Right lobe of liver (tissue), 6 donors: ENCODE measurements at regions not wholly inside any gene's neighbourhood (a gene's known extent, or its start where the extent isn't known, plus 50 kb on each side); places are given as distances from the start of the nearest gene placed in this dataset.
"Not testable (repeated sequence)": the region's sequence is repeated elsewhere in the genome, so short reads cannot be mapped to it uniquely, and the experiment has no call there.

Source experiments
- ATAC-seq, 4 donors: fragments of 200-7000 bp; cut with Tn5 transposase; one replicate each; pipeline ENCODE4 v1.9.1; 2020; ENCODE audit warnings: mild to moderate bottlenecking in 4 of 4, moderate library complexity in 4 of 4
- DNase-seq, 3 donors: peaks; one replicate each; pipeline ENCODE4 v3.0.0-alpha.2; 2020
- H3K27ac ChIP-seq, 3 donors: fragments of 200-600 bp; one replicate each; pipeline ENCODE4 v1.8.0; 2022
- H3K27me3 ChIP-seq, 2 donors: fragments of 200-600 bp; one replicate each; pipeline ENCODE4 v1.8.0; 2022
- H3K36me3 ChIP-seq, 4 donors: fragments of 200-600 bp; sonication (generic) in 1 of 4; one replicate each; pipeline versions ENCODE4 v1.5.1 to v1.8.0; 2017 to 2022; ENCODE audit warnings: control low read depth in 1 of 4
- H3K4me1 ChIP-seq, 4 donors: fragments of 200-600 bp; sonication (generic) in 1 of 4; one replicate each; pipeline versions ENCODE4 v1.5.1 to v1.8.0; 2017 to 2022; ENCODE audit warnings: control low read depth in 1 of 4
- H3K4me3 ChIP-seq, 3 donors: fragments of 200-600 bp; one replicate each; pipeline ENCODE4 v1.8.0; 2022
- H3K9me3 ChIP-seq, 4 donors: fragments of 200-600 bp; sonication (generic) in 1 of 4; one replicate each; pipeline versions ENCODE4 v1.5.1 to v1.8.0; 2017 to 2022; ENCODE audit warnings: control low read depth in 1 of 4
- POLR2A ChIP-seq: fragments of 450-650 bp; IDR thresholded peaks from one replicate; pipeline ENCODE4 v1.6.1; 2017; ENCODE audit warnings: antibody characterized with exemption, mild to moderate bottlenecking
- whole genome bisulfite sequencing: methylation state at CpG from one replicate; pipeline ENCODE4 v1.1.6; 2018; ENCODE audit warnings: low coverage, low lambda C conversion rate; ENCODE audit not compliant: insufficient coverage; ENCODE audit errors: missing lambda C conversion rate; 5-methylcytosine and 5-hydroxymethylcytosine counted together
- intact Hi-C, 2 donors: fragments of 100-400 bp; cut with DNase I; formaldehyde crosslinking; loops; one replicate each; pipeline versions ENCODE4 v1.11.2 to v1.14.1; 2022
- TF ChIP-seq, protein P1 (sequence below), 4 donors: fragments of 200-600 bp in 3 of 4; fragments of 450-650 bp in 1 of 4; IDR thresholded peaks; one replicate each; pipeline versions ENCODE4 v1.5.1 to v1.8.0; 2016 to 2022; ENCODE audit warnings: antibody characterized with exemption in 4 of 4, mild to moderate bottlenecking in 2 of 4
- donor health status: DM: no; HTN: yes; CAD: no.
- donor health status: DM: no; HTN: no; CAD: no.
- donor health status: DM: no; HTN: no; CAD: no.
- donor health status: DM: no; HTN: yes; CAD: no.
- donor health status: DM: no; HTN: yes; CAD: no.

DNA sequence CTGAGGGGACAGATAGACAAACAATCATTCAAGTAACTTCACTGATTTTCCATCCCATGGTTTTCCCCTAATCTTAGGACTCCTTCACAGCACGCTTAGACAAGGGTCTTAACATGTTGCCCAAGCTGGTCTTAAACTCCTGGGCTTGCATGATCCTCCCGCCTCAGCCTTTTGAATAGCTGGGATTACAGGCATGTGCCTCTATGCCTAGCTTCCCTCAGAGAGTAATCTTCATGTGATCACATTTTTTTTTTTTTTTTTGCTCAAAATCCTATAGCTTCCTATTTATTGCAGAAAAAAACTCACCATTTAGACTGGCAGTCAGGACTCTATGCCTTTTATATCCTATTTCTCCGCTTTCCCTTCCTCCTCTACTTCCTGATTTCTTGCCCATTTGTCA lies 90.4 kb upstream of the DPH5 start:
- TF ChIP-seq POLR2A: no peak
- TF ChIP-seq, protein P1, sequence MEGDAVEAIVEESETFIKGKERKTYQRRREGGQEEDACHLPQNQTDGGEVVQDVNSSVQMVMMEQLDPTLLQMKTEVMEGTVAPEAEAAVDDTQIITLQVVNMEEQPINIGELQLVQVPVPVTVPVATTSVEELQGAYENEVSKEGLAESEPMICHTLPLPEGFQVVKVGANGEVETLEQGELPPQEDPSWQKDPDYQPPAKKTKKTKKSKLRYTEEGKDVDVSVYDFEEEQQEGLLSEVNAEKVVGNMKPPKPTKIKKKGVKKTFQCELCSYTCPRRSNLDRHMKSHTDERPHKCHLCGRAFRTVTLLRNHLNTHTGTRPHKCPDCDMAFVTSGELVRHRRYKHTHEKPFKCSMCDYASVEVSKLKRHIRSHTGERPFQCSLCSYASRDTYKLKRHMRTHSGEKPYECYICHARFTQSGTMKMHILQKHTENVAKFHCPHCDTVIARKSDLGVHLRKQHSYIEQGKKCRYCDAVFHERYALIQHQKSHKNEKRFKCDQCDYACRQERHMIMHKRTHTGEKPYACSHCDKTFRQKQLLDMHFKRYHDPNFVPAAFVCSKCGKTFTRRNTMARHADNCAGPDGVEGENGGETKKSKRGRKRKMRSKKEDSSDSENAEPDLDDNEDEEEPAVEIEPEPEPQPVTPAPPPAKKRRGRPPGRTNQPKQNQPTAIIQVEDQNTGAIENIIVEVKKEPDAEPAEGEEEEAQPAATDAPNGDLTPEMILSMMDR (IDR thresholded peaks at IDR 0.05): no peak
- intact Hi-C loops: no loop called here
- no peak overlapping the region for H3K4me3 ChIP-seq
- H3K4me1 ChIP-seq: no peaks in the 10 kb centered on the region
- H3K27ac ChIP-seq: no peak overlapping the region
- ATAC-seq: no peak
- WGBS: 94% methylated on average over 2 of the region's 3 CpGs
- no peaks in the 10 kb centered on the region for H3K9me3 ChIP-seq
- H3K27me3 ChIP-seq: no peaks in the 10 kb centered on the region
- DNase-seq: no peak
- no peaks in the 10 kb centered on the region for H3K36me3 ChIP-seq

DNA sequence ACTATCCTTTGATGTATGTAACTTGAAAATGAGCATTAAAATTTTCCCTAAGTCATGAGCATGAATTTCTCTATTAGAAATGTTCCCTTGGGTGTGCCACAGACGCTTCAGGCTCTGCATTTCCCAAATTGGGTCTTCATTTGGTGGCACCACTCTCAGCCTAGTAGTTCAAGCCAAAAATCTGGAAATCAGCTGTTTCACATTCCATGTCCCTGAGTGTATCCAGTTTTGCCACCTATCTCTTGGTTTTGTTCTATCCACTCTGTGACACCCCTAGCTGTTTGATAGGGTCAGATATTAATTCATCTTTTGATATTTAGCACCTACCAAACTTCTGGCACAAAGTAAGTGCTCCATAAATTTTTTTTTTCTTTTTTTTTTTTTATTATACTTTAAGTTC lies 89.5 kb upstream of the DPH5 start:
- WGBS: 86% methylated on average over 1 of the region's 1 CpG
- DNase-seq (no peak), ATAC-seq (no peak)
- no peak overlapping the region for H3K4me3 ChIP-seq
- TF ChIP-seq, protein P1 (IDR thresholded peaks at IDR 0.05): no peak
- no peak for TF ChIP-seq POLR2A
- no peaks in the 10 kb centered on the region for H3K36me3 ChIP-seq
- intact Hi-C loops: no loop called here
- peaks cover 0 to under 1% (median 0%) of the 10 kb centered on the region in 4 donors for H3K4me1 ChIP-seq
- H3K27me3 ChIP-seq: no peaks in the 10 kb centered on the region
- no peak overlapping the region for H3K27ac ChIP-seq
- no peaks in the 10 kb centered on the region for H3K9me3 ChIP-seq

DNA sequence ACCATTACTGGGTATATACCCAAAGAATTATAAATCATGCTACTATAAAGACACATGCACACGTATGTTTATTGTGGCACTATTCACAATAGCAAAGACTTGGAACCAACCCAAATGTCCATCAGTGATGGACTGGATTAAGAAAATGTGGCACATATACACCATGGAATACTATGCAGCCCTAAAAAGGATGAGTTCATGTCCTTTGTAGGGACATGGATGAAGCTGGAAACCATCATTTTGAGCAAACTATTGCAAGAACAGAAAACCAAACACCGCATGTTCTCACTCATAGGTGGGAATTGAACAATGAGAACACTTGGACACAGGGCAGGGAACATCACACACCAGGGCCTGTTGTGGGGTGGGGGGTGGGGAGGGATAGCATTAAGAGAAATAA lies 88.5 kb upstream of the DPH5 start:
- intact Hi-C loops, H3K9me3 ChIP-seq, H3K4me3 ChIP-seq, DNase-seq, H3K4me1 ChIP-seq, ATAC-seq, H3K27ac ChIP-seq, H3K36me3 ChIP-seq, H3K27me3 ChIP-seq: not testable (repeated sequence)
- WGBS: 96% methylated on average over 2 of the region's 2 CpGs

DNA sequence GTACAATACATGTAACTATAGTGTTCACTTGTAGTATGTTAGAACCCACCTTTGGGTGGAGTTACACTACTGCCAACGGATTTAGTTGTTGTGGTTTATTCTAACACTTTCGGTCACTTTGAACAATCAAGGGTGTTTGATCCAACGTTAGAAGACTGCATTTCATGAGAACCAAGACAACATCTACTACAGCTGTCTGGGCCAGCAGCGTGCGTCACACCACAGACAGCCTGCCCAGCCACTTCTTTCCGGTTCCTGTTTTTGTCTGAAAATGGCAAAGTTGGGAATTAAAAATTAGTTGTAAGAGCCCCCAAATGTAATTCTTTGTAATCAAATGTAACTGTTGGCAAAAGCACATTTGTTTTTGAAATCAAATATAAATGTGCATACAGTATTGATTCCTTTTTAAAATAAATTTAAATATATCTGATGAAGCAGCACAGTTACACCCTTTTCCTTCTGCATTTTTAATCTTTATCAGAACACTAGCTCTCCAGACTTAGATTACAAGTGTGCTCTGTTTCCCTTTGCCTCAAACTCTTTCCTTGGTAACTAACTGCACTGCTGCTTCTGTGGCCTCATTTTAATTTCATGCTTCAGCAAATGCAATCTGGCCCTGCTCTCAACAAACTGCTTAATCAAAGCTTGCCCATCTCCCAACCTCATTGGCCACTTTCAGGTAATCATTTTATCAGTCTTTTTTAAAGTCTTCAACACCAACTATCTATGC lies 86.6 kb upstream of the DPH5 start:
- ATAC-seq: peak; percentile 67 to 84 (median 72)
- intact Hi-C loops: no loop called here
- WGBS: 43% methylated on average over 6 of the region's 6 CpGs
- Histone ChIP-seq H3K27me3 (no peaks in the 10 kb centered on the region), H3K4me1 (peaks cover 0 to 11% (median 1%) of the 10 kb centered on the region in 4 donors), H3K27ac (peak overlapping the region in 2 of 3 donors; percentile 17 to 20), H3K4me3 (no peak overlapping the region), H3K36me3 (no peaks in the 10 kb centered on the region), H3K9me3 (no peaks in the 10 kb centered on the region)
- DNase-seq: peak in 2 of 3 donors; percentile 36 to 56
- TF ChIP-seq POLR2A: no peak
- TF ChIP-seq, protein P1 (IDR thresholded peaks at IDR 0.05): no peak

DNA sequence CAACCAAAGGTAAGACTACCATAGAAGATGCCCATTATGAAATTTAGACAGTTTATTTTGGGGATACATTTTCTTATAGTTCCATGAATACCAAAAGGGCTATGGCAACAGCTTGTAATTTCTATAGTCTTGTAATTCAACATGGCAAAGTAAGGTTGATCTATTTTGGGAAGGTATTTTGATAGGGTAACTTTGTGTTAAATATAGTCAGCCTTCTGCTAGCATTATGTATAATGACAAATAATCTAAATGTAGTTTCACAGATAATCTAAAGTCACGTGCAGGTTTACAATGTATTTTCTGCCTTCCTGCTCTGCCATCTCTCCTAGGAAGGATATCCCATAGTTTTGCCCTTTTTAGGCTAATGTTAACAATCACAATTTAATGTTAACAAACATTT lies 85.9 kb upstream of the DPH5 start:
- ATAC-seq (no peak), DNase-seq (no peak)
- H3K9me3 ChIP-seq: no peaks in the 10 kb centered on the region
- H3K36me3 ChIP-seq: no peaks in the 10 kb centered on the region
- H3K4me3 ChIP-seq: no peak overlapping the region
- peaks cover 0 to 16% (median 5%) of the 10 kb centered on the region in 4 donors for H3K4me1 ChIP-seq
- WGBS: 58% methylated on average over 1 of the region's 1 CpG
- peak overlapping the region in 1 of 3 donors; percentile 17 for H3K27ac ChIP-seq
- no peak for TF ChIP-seq POLR2A
- TF ChIP-seq, protein P1 (IDR thresholded peaks at IDR 0.05): no peak
- no peaks in the 10 kb centered on the region for H3K27me3 ChIP-seq
- intact Hi-C loops: no loop called here
